Astrocyte (in vitro differentiated cells and primary cell): ENCODE measurements at regions not wholly inside any gene's neighbourhood (a gene's known extent, or its start where the extent isn't known, plus 50 kb on each side); places are given as distances from the start of the nearest gene placed in this dataset.

ENCODE experiments used
- DNase-seq: peaks from one replicate; pipeline ENCODE4 v3.0.0-alpha.2; 2010; ENCODE audit warnings: low read depth
- FAIRE-seq: peaks from 2 replicates; lab custom pipeline; 2011; peaks lifted over from hg19 to GRCh38; lab: Jason Lieb, UNC
- H2AFZ ChIP-seq: 2 replicates; pipeline ENCODE4 v1.6.0; 2012; ENCODE audit warnings: low read depth, low read length, inconsistent platforms
- H3K27ac ChIP-seq: 2 replicates; pipeline ENCODE4 v1.5.1; 2011; ENCODE audit warnings: low read depth, low read length, inconsistent platforms
- H3K27me3 ChIP-seq: 2 replicates; pipeline ENCODE4 v1.6.0; 2011; ENCODE audit warnings: low read length, inconsistent platforms; ENCODE audit not compliant: insufficient read depth
- H3K36me3 ChIP-seq: 2 replicates; pipeline ENCODE4 v1.5.1; 2011; ENCODE audit warnings: low read length, inconsistent platforms; ENCODE audit not compliant: insufficient read depth
- H3K4me1 ChIP-seq: 2 replicates; pipeline ENCODE4 v1.5.1; 2011; ENCODE audit warnings: low read length, inconsistent platforms; ENCODE audit not compliant: insufficient read depth
- H3K4me2 ChIP-seq: 2 replicates; pipeline ENCODE4 v1.6.0; 2012; ENCODE audit warnings: low read length, inconsistent platforms
- H3K4me3 ChIP-seq: 2 replicates; pipeline ENCODE4 v1.5.1; 2011; ENCODE audit warnings: low read depth, mild to moderate bottlenecking, low read length, inconsistent platforms; ENCODE audit not compliant: insufficient read depth
- H3K79me2 ChIP-seq: 2 replicates; pipeline ENCODE4 v1.6.0; 2012; ENCODE audit warnings: mild to moderate bottlenecking, low read length, inconsistent platforms; ENCODE audit not compliant: insufficient read depth
- H3K9ac ChIP-seq: 2 replicates; pipeline ENCODE4 v1.6.0; 2012; ENCODE audit warnings: mild to moderate bottlenecking, low read length, inconsistent platforms
- H3K9me3 ChIP-seq: 2 replicates; pipeline ENCODE4 v1.5.1; 2012; ENCODE audit warnings: low read depth, mild to moderate bottlenecking, low read length, inconsistent platforms; ENCODE audit not compliant: insufficient read depth
- H4K20me1 ChIP-seq: 2 replicates; pipeline ENCODE4 v1.6.0; 2012; ENCODE audit warnings: low read length, inconsistent platforms; ENCODE audit not compliant: insufficient read depth
- H3K27ac Mint-ChIP-seq: one replicate; pipeline ENCODE4 v1.8.0; 2021; ENCODE audit warnings: mild to moderate bottlenecking, mixed read lengths; ENCODE audit not compliant: unreplicated experiment
- H3K27me3 Mint-ChIP-seq: one replicate; pipeline ENCODE4 v1.8.0; 2021; ENCODE audit warnings: low read depth, mixed read lengths; ENCODE audit not compliant: unreplicated experiment
- H3K36me3 Mint-ChIP-seq: one replicate; pipeline ENCODE4 v1.8.0; 2021; ENCODE audit warnings: low read depth, mixed read lengths; ENCODE audit not compliant: unreplicated experiment
- H3K4me1 Mint-ChIP-seq: one replicate; pipeline ENCODE4 v1.8.0; 2021; ENCODE audit warnings: low read depth, mixed read lengths; ENCODE audit not compliant: unreplicated experiment
- H3K4me3 Mint-ChIP-seq: one replicate; pipeline ENCODE4 v1.8.0; 2021; ENCODE audit warnings: mild to moderate bottlenecking, moderate library complexity, mixed read lengths; ENCODE audit not compliant: unreplicated experiment
- H3K9me3 Mint-ChIP-seq: one replicate; pipeline ENCODE4 v1.8.0; 2021; ENCODE audit warnings: mild to moderate bottlenecking, mixed read lengths; ENCODE audit not compliant: unreplicated experiment
- EZH2 ChIP-seq: IDR thresholded peaks from 2 replicates; pipeline ENCODE4 v1.6.1; 2012; ENCODE audit warnings: mild to moderate bottlenecking, low read length, inconsistent platforms; ENCODE audit not compliant: insufficient read depth
- TF ChIP-seq, protein P1 (sequence below): IDR thresholded peaks from 2 replicates; pipeline ENCODE4 v1.5.1; 2011; ENCODE audit warnings: low read depth, mild to moderate bottlenecking, inconsistent platforms, low read length, moderate library complexity; ENCODE audit not compliant: insufficient read depth

DNA sequence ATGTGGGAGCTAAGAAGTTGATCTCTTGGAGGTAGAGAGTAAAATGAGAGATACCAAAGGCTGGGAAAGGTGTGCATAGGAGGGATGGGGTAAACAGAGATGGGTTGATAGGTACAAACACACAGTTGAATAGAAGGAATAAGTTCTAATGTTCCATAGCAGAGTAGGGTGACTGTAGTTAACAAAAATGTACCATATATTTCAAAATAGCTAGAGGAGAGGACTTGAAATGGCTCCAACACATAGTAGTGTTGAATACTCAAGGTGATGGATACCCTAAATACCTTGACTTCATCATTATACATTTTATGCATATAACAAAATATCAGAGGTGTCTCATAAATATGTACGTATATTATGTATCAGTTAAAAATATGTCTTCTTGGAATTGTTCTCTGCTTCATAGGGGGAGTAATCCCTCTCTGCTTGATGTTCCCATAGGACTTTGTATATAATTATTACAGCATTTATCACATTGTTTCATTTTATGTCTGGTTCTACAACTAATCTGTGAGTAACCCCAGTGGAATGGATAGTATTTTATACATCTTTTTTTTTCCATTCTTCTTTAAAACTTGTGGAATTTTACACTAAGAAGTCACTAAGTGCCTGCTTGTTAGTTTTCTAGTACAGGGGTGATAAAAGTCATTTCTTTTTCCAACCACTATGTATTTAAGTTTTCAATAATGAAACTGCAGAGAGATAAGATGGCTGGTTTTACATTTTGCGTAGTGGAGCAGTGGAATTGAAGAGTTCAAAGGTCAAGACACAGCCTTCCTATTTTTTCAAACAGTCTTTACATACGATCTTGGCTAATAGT, 1940.0 kb upstream of the SEL1L start:
- no peaks in the 10 kb centered on the region for H3K27me3 Mint-ChIP-seq
- Histone ChIP-seq H3K27me3 (no peaks in the 10 kb centered on the region), H3K27ac (no peak overlapping the region), H3K36me3 (no peaks in the 10 kb centered on the region), H3K4me1 (no peaks in the 10 kb centered on the region), H3K79me2 (no peaks in the 10 kb centered on the region), H3K9ac (no peak overlapping the region), H3K9me3 (no peaks in the 10 kb centered on the region), H4K20me1 (no peaks in the 10 kb centered on the region), H3K4me2 (no peak overlapping the region), H3K4me3 (no peak overlapping the region), H2AFZ (no peak overlapping the region)
- no peaks in the 10 kb centered on the region for H3K36me3 Mint-ChIP-seq
- H3K9me3 Mint-ChIP-seq: no peaks in the 10 kb centered on the region
- H3K4me3 Mint-ChIP-seq: no peak overlapping the region
- peak; percentile 2 for DNase-seq
- FAIRE-seq: peak; percentile 32
- H3K4me1 Mint-ChIP-seq: peaks cover 13% of the 10 kb centered on the region
- TF ChIP-seq, protein P1, sequence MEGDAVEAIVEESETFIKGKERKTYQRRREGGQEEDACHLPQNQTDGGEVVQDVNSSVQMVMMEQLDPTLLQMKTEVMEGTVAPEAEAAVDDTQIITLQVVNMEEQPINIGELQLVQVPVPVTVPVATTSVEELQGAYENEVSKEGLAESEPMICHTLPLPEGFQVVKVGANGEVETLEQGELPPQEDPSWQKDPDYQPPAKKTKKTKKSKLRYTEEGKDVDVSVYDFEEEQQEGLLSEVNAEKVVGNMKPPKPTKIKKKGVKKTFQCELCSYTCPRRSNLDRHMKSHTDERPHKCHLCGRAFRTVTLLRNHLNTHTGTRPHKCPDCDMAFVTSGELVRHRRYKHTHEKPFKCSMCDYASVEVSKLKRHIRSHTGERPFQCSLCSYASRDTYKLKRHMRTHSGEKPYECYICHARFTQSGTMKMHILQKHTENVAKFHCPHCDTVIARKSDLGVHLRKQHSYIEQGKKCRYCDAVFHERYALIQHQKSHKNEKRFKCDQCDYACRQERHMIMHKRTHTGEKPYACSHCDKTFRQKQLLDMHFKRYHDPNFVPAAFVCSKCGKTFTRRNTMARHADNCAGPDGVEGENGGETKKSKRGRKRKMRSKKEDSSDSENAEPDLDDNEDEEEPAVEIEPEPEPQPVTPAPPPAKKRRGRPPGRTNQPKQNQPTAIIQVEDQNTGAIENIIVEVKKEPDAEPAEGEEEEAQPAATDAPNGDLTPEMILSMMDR: no peak
- no peak for TF ChIP-seq EZH2
- peak overlapping the region; percentile 66 for H3K27ac Mint-ChIP-seq

DNA sequence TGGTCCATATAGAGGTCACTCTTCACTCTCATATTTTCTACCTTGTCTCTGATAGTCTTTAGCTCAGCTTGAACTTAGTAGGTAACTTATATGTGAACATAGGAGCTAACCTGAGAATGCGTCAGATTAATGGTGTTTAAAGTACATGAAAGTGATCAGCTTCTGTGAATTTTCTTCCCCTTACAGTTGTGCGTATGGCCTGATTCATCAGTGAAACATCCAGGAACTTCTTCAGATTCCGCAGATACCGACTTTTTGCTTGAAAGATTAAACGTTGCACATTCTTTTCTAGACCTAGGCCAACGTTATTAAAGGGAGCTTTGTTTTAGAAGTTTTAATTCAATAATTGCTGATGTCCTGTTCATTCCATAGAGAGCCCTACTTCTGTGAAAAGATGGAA, 1945.1 kb upstream of the SEL1L start:
- no peaks in the 10 kb centered on the region for H3K36me3 ChIP-seq
- FAIRE-seq (no peak), DNase-seq (peak; percentile 18)
- H3K4me1 Mint-ChIP-seq: peaks cover 19% of the 10 kb centered on the region
- TF ChIP-seq, protein P1: no peak
- no peak for TF ChIP-seq EZH2
- no peak overlapping the region for H3K9ac ChIP-seq
- H3K79me2 ChIP-seq: no peaks in the 10 kb centered on the region
- no peaks in the 10 kb centered on the region for H4K20me1 ChIP-seq
- no peaks in the 10 kb centered on the region for H3K27me3 ChIP-seq
- H3K27ac ChIP-seq: no peak overlapping the region
- H3K9me3 ChIP-seq: no peaks in the 10 kb centered on the region
- no peak overlapping the region for H3K4me3 Mint-ChIP-seq
- H2AFZ ChIP-seq: no peak overlapping the region
- no peak overlapping the region for H3K4me3 ChIP-seq
- H3K27ac Mint-ChIP-seq: peak overlapping the region; percentile 98
- no peaks in the 10 kb centered on the region for H3K4me1 ChIP-seq
- no peak overlapping the region for H3K4me2 ChIP-seq
- H3K27me3 Mint-ChIP-seq: no peaks in the 10 kb centered on the region
- no peaks in the 10 kb centered on the region for H3K36me3 Mint-ChIP-seq
- no peaks in the 10 kb centered on the region for H3K9me3 Mint-ChIP-seq

DNA sequence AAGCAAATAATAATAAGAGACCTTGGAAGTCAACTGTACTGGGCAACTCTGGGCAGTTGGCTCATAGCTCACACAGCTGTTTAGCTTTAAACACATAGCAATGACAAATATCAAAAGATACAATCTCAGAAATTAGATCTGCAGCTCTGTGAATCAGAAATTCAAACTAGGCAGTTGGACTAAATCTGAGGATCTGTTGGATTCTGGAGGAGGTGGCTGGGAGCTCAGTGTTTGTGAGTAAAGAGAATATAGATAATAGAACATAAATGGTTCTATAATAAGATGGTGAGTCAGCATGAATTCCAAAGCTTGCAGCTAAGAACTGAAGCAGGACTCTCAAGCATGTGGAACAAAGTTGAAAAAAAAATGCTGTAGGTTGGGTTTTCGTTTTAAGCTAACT, 1949.4 kb upstream of the SEL1L start:
- FAIRE-seq: no peak
- no peaks in the 10 kb centered on the region for H3K36me3 Mint-ChIP-seq
- H2AFZ ChIP-seq: no peak overlapping the region
- no peak overlapping the region for H3K4me3 Mint-ChIP-seq
- no peak overlapping the region for H3K27ac ChIP-seq
- H3K4me2 ChIP-seq: no peak overlapping the region
- no peak overlapping the region for H3K9ac ChIP-seq
- H3K27ac Mint-ChIP-seq: peak overlapping the region; percentile 37
- H3K27me3 Mint-ChIP-seq: no peaks in the 10 kb centered on the region
- no peaks in the 10 kb centered on the region for H3K79me2 ChIP-seq
- no peak for TF ChIP-seq EZH2
- TF ChIP-seq, protein P1: no peak
- DNase-seq: peak; percentile 12
- H3K9me3 Mint-ChIP-seq: no peaks in the 10 kb centered on the region
- H4K20me1 ChIP-seq: no peaks in the 10 kb centered on the region
- H3K4me1 ChIP-seq: no peaks in the 10 kb centered on the region
- H3K36me3 ChIP-seq: no peaks in the 10 kb centered on the region
- no peaks in the 10 kb centered on the region for H3K27me3 ChIP-seq
- H3K4me3 ChIP-seq: no peak overlapping the region
- peaks cover 14% of the 10 kb centered on the region for H3K4me1 Mint-ChIP-seq
- no peaks in the 10 kb centered on the region for H3K9me3 ChIP-seq
